Ramos (cell line): ENCODE measurements at regions not wholly inside any gene's neighbourhood (a gene's known extent, or its start where the extent isn't known, plus 50 kb on each side); places are given as distances from the start of the nearest gene placed in this dataset.

Experiments
- in situ Hi-C: fragments of 300-500 bp; cut with MboI; formaldehyde crosslinking; loops from one replicate; pipeline ENCODE4 v1.14.3; 2022; ENCODE audit warnings: low sequenced_read_pairs; ENCODE audit not compliant: unreplicated experiment

- in situ Hi-C loops, result loop anchor here (5.0 kb wide), 1 partner anchor 211 kb away; the partner anchor contains the start of gene GPC1
Measured at GRCh38 chr2:240225660-240226475, 85.4 kb upstream of the OTOS start.

DNA sequence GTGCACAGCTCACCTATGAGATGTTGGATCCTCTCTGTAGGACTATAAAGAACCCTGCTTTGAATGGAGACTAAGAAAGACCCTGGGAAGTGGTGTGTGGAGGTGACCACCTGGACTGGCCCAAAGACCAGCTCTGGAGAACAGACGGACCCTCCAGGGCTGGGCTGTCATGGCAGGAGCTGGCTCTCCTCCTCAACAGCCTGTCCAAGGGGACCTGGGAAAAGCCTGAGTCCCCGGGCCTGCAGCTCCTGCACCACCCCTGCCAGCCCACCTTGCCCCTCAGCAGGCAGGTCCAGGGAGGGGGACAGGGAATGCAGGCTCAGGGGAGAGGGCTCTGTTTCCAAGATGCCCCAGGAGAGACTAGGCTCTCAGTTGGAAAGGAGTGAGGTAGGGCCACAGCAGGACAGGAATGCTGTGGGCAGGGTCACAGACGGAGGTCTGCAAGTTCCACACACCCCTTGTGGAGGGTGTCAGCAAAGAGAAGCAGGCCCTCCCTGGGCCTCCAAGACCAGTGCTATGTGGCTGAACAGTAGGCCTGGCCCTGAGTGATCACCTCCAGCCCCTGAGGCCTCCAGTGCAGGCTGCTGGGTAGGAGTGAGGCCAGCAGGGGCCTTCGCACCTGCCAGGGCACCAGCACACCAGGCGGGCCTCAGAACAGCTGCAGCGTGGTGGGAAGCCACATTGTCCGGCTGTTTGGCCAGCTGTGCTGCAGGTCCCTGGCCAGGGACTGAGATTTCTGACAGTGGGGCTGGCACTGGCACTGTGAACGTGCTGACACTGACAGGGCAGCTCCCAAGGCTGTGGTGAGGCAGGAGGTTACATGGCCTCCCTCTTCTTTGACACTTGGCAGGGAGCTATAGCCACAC is 86.4 kb upstream of the OTOS start:
- in situ Hi-C loops, result loop anchor here (5.0 kb wide), 1 partner anchor 210 kb away; the partner anchor contains the start of gene GPC1

- in situ Hi-C loops, result loop anchor here (5.0 kb wide), 1 partner anchor 210 kb away; the partner anchor contains the start of gene GPC1
Measured at GRCh38 chr2:240227538-240228428, 87.3 kb upstream of the OTOS start.

- in situ Hi-C loops, result loop anchor here (5.0 kb wide), 1 partner anchor 208 kb away; the partner anchor contains the start of gene GPC1
Measured at GRCh38 chr2:240229005-240229404, 88.5 kb upstream of the OTOS start.

- in situ Hi-C loops, result loop anchor here (5.0 kb wide), 1 partner anchor 208 kb away; the partner anchor contains the start of gene GPC1
Measured at GRCh38 chr2:240229603-240230235, 89.3 kb upstream of the OTOS start.

- in situ Hi-C loops, result no loop called here
Measured at GRCh38 chr2:240230291-240230931, 90.0 kb upstream of the OTOS start.

- in situ Hi-C loops, result no loop called here
Measured at GRCh38 chr2:240231838-240232244, 91.4 kb upstream of the OTOS start.

DNA sequence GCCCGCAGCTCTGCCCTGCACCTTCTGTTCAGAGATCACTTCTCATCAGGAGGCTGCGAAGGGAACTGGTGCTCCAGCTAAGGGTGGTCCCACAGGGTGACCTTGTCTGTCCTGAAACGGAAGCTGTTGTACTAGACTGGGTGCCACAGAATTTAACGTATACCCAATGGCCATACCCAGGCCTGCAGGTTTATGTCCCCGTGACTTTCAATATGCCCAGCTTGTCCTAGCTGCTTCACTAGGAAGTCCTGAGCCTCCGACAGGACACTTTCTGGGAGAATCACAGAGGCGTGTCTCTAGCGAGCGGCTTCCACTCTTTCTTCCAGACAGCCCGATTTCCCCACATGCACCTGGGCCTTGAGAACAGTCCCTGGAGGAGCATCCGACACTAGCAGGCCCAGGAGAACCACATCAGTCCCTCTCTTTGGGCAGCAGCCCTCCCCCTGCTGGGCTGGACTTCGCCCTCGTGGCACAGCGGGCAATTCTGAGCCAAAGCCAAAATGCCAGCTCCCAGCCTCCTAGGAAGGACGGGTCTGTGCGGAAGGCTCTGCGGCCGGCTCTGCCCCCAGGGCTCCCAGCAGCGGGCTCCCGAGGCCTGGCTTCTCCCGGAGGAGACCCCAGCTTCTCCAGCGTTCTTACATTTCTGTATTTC is 91.9 kb upstream of the OTOS start:
- in situ Hi-C loops, result no loop called here

- in situ Hi-C loops, result no loop called here
Measured at GRCh38 chr2:240232961-240233884, 92.8 kb upstream of the OTOS start.

GRCh38 chr2:240233885-240234502 is 93.5 kb upstream of the OTOS start:
- in situ Hi-C loops, result no loop called here

DNA sequence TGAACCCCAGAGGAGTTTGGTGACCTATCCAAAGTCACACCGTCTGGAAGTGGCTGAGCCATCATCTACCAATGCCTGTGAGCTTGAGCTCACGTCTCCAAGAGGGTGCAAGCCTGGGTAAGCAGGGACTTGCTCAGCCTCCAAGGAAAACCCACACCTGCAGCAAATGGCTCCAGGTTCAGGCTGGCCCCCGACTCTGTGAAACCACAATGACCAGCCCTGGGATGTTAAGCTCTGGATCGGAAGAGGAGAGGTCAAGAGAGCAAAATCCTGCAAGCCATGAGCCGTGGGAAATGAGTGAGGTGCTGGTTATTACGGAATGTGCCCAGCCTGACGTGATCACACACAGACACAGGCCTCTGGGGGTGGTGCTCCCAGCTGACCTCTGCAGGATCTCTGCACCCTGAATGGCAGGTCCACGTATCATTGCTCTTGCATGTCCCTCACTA is 94.1 kb upstream of the OTOS start:
- in situ Hi-C loops, result no loop called here

- in situ Hi-C loops, result no loop called here
Measured at GRCh38 chr2:240235149-240235803, 94.8 kb upstream of the OTOS start.

DNA sequence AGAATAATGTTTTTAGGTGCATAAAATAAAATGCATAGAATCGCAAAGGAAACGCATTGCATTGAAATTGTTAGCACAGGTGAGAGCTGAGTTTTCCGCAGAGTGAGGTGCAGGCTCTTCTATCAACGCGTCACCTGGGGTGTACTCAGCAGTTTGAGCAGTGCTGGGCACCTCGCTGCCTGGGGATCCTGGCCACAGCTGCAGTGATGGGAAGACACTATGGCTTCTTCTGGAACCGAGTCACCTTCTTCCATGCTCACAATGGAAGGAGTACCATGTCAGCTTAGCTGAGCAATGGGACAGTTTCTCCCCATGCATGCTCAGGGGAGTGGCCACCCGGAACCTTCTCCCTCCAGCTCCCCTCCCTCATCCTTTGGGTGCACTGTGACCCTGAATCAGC is 95.4 kb upstream of the OTOS start:
- in situ Hi-C loops, result no loop called here

GRCh38 chr2:240236217-240237111 is 96.0 kb upstream of the OTOS start:
- in situ Hi-C loops, result no loop called here

GRCh38 chr2:240237609-240238174 is 97.2 kb upstream of the OTOS start:
- in situ Hi-C loops, result no loop called here
